Tibial nerve (tissue), 4 donors: ENCODE measurements at regions not wholly inside any gene's neighbourhood (a gene's known extent, or its start where the extent isn't known, plus 50 kb on each side); places are given as distances from the start of the nearest gene placed in this dataset.

Experiments used
- DNase-seq, 2 donors: peaks; one replicate each; pipeline ENCODE4 v3.0.0-alpha.2; 2019; ENCODE audit warnings: low spot score in 2 of 2
- H3K27ac ChIP-seq, 4 donors: fragments of 200-600 bp; sonication (generic) in 3 of 4; one replicate each; pipeline ENCODE4 v1.5.1; 2017 to 2019; ENCODE audit warnings: mild to moderate bottlenecking in 1 of 4
- H3K27me3 ChIP-seq, 2 donors: fragments of 200-600 bp; sonication (generic) in 1 of 2; one replicate each; pipeline versions ENCODE4 v1.5.1 to v1.6.0; 2017 to 2019
- H3K36me3 ChIP-seq, 3 donors: fragments of 200-600 bp; sonication (generic); one replicate each; pipeline ENCODE4 v1.5.1; 2018 to 2019
- H3K4me1 ChIP-seq, 4 donors: fragments of 200-600 bp; sonication (generic) in 3 of 4; one replicate each; pipeline ENCODE4 v1.5.1; 2017 to 2019
- H3K4me3 ChIP-seq, 4 donors: fragments of 200-600 bp; sonication (generic) in 3 of 4; one replicate each; pipeline ENCODE4 v1.5.1; 2017 to 2019; ENCODE audit warnings: mild to moderate bottlenecking in 1 of 4, moderate library complexity in 1 of 4
- H3K9me3 ChIP-seq, 4 donors: fragments of 200-600 bp; sonication (generic) in 3 of 4; one replicate each; pipeline ENCODE4 v1.5.1; 2017 to 2019
- CTCF ChIP-seq, 5 experiments: fragments of 200-600 bp in 3 of 5; fragments of 450-650 bp in 2 of 5; sonication (generic) in 3 of 5; IDR thresholded peaks; one replicate each; pipeline ENCODE4 v1.5.1; 2016 to 2019; ENCODE audit warnings: antibody characterized with exemption in 5 of 5, mild to moderate bottlenecking in 3 of 5, moderate library complexity in 2 of 5
- EP300 ChIP-seq, 2 donors: sonication (generic); formaldehyde crosslinking; IDR thresholded peaks; one replicate each; pipeline ENCODE4 v1.6.1; 2017; ENCODE audit warnings: antibody characterized with exemption in 2 of 2, mild to moderate bottlenecking in 1 of 2
- POLR2A ChIP-seq, 2 donors: fragments of 450-650 bp; IDR thresholded peaks; one replicate each; pipeline ENCODE4 v1.6.1; 2017; ENCODE audit warnings: antibody characterized with exemption in 2 of 2, mild to moderate bottlenecking in 2 of 2, moderate library complexity in 2 of 2
- WGBS, 2 donors: methylation state at CpG; one replicate each; pipeline ENCODE4 v1.1.5; 2018; 5-methylcytosine and 5-hydroxymethylcytosine counted together

- WGBS, 2 donors, result 62 to 74% methylated on average over 2 of the region's 2 CpGs
- H3K36me3 ChIP-seq, result no peaks in the 10 kb centered on the region
- TF ChIP-seq CTCF (IDR thresholded peaks at IDR 0.05) (no peak), POLR2A (IDR thresholded peaks at IDR 0.05) (no peak), EP300 (IDR thresholded peaks at IDR 0.05) (no peak)
- no peak overlapping the region for H3K27ac ChIP-seq
- no peaks in the 10 kb centered on the region for H3K27me3 ChIP-seq
- no peak for DNase-seq
- H3K4me3 ChIP-seq, result no peak overlapping the region
- no peaks in the 10 kb centered on the region for H3K9me3 ChIP-seq
- no peaks in the 10 kb centered on the region for H3K4me1 ChIP-seq
Measured at GRCh38 chr6:106788761-106789160, 159.4 kb downstream of the QRSL1 start.

GRCh38 chr6:106787327-106788196 lies 158.2 kb downstream of the QRSL1 start:
- no peaks in the 10 kb centered on the region for H3K36me3 ChIP-seq
- TF ChIP-seq POLR2A (IDR thresholded peaks at IDR 0.05) (no peak), CTCF (IDR thresholded peaks at IDR 0.05) (no peak), EP300 (IDR thresholded peaks at IDR 0.05) (no peak)
- WGBS, 2 donors, result 84 to 85% methylated on average over 11 of the region's 11 CpGs

GRCh38 chr6:106785298-106785697 lies 155.9 kb downstream of the QRSL1 start:
- H3K27me3 ChIP-seq, result no peaks in the 10 kb centered on the region
- WGBS, 2 donors, result 79 to 81% methylated on average over 4 of the region's 4 CpGs
- no peaks in the 10 kb centered on the region for H3K36me3 ChIP-seq

More at GRCh38 chr6:106787327-106788196, 158.2 kb downstream of the QRSL1 start:
- Histone ChIP-seq H3K27me3 (no peaks in the 10 kb centered on the region), H3K9me3 (no peaks in the 10 kb centered on the region), H3K4me1 (no peaks in the 10 kb centered on the region), H3K27ac (no peak overlapping the region), H3K4me3 (no peak overlapping the region)
- no peak for DNase-seq

GRCh38 chr6:106783640-106784566 lies 154.5 kb downstream of the QRSL1 start:
- TF ChIP-seq CTCF (IDR thresholded peaks at IDR 0.05), result no peak
- TF ChIP-seq POLR2A (IDR thresholded peaks at IDR 0.05), result no peak
- no peak for TF ChIP-seq EP300 (IDR thresholded peaks at IDR 0.05)
- peaks cover 0 to 12% (median 0%) of the 10 kb centered on the region in 4 donors for H3K9me3 ChIP-seq
- H3K4me3 ChIP-seq, result no peak overlapping the region
- no peaks in the 10 kb centered on the region for H3K36me3 ChIP-seq
- H3K27ac ChIP-seq, result no peak overlapping the region
- no peak for DNase-seq
- H3K27me3 ChIP-seq, result no peaks in the 10 kb centered on the region
- WGBS, 2 donors, result 76 to 78% methylated on average over 3 of the region's 3 CpGs
- no peaks in the 10 kb centered on the region for H3K4me1 ChIP-seq

More at GRCh38 chr6:106785298-106785697, 155.9 kb downstream of the QRSL1 start:
- H3K4me1 ChIP-seq, result no peaks in the 10 kb centered on the region
- H3K27ac ChIP-seq, result no peak overlapping the region
- TF ChIP-seq CTCF (IDR thresholded peaks at IDR 0.05) (no peak), EP300 (IDR thresholded peaks at IDR 0.05) (no peak), POLR2A (IDR thresholded peaks at IDR 0.05) (no peak)
- DNase-seq, result no peak
- no peaks in the 10 kb centered on the region for H3K9me3 ChIP-seq
- no peak overlapping the region for H3K4me3 ChIP-seq
